K562 (cell line): ENCODE measurements at regions not wholly inside any gene's neighbourhood (a gene's known extent, or its start where the extent isn't known, plus 50 kb on each side); places are given as distances from the start of the nearest gene placed in this dataset.

Source experiments
- ATAC-seq: fragments of 200-7000 bp; cut with Tn5 transposase; 3 replicates; pipeline ENCODE4 v1.9.1; 2020; ENCODE audit warnings: moderate library complexity
- BruUV-seq: library from RNA; stranded (reverse); fragments of 400-500 nt; replicated peaks from 2 replicates; lab custom pipeline; 2021; lab: Mats Ljungman, UMichigan
- CTCF ChIA-PET: fragments of 300-600 bp; formaldehyde crosslinking; extraction: SDS; loops from one replicate; lab custom pipeline; 2021; ENCODE audit warnings: low intra/inter-chr PET ratio; lab: Yijun Ruan, JAX
- POLR2A ChIA-PET: fragments of 300-600, 350-650 bp; sonication (Branson Sonifier 250); formaldehyde crosslinking; extraction: SDS; loops from one replicate; lab custom pipeline; 2021; ENCODE audit warnings: antibody characterized with exemption, inconsistent platforms; lab: Yijun Ruan, JAX
- DNase-seq, 4 experiments: peaks; one replicate each; pipeline versions ENCODE4 v3.0.0 to v3.0.0-alpha.2; 2011 to 2018; ENCODE audit warnings: low spot score in 3 of 4, mixed read lengths in 3 of 4; ENCODE audit errors: extremely low read depth in 1 of 4
- FAIRE-seq: peaks from 2 replicates; lab custom pipeline; 2011; peaks lifted over from hg19 to GRCh38; lab: Jason Lieb, UNC
- H2AFZ ChIP-seq: 2 replicates; pipeline ENCODE4 v1.6.0; 2011; ENCODE audit warnings: low read depth, low read length, control low read depth, inconsistent platforms
- H3K27ac ChIP-seq: fragments of 200-600 bp; 3 replicates; pipeline ENCODE4 v1.8.0; 2011; ENCODE audit warnings: low read depth, mild to moderate bottlenecking, control low read depth, inconsistent platforms, low read length, moderate library complexity, mixed read lengths; ENCODE audit errors: extremely low read depth
- H3K27me3 ChIP-seq, 2 experiments: fragments of 300-600 bp in 1 of 2; 2 replicates in 1 of 2; 3 replicates in 1 of 2; pipeline versions ENCODE4 v1.6.0 to v1.8.0; 2011; ENCODE audit warnings: inconsistent platforms in 2 of 2, low read length in 2 of 2, mild to moderate bottlenecking in 1 of 2, mixed read lengths in 1 of 2, moderate library complexity in 1 of 2; ENCODE audit not compliant: control insufficient read depth in 2 of 2, insufficient read depth in 2 of 2
- H3K36me3 ChIP-seq: fragments of 300-600 bp; 3 replicates; pipeline ENCODE4 v1.8.0; 2011; ENCODE audit warnings: mild to moderate bottlenecking, low read length, inconsistent platforms; ENCODE audit not compliant: control insufficient read depth, insufficient read depth
- H3K4me1 ChIP-seq, 2 experiments: fragments of 200-600 bp in 1 of 2; replicated peaks in 1 of 2; 2 replicates in 1 of 2; 3 replicates in 1 of 2; pipeline versions ENCODE4 v1.5.1 to v1.8.0; 2011; ENCODE audit warnings: inconsistent platforms in 2 of 2, low read length in 2 of 2, mild to moderate bottlenecking in 1 of 2, mixed read lengths in 1 of 2, moderate library complexity in 1 of 2; ENCODE audit not compliant: control insufficient read depth in 2 of 2, insufficient read depth in 2 of 2
- H3K4me2 ChIP-seq: 2 replicates; pipeline ENCODE4 v1.6.1; 2011; ENCODE audit warnings: low read length, control low read depth, inconsistent platforms, mixed read lengths; ENCODE audit not compliant: insufficient read depth
- H3K4me3 ChIP-seq: fragments of 200-600 bp; sonication (generic), shearing (Covaris generic); 2 replicates; pipeline ENCODE4 v1.5.1; 2016; ENCODE audit warnings: control low read depth, inconsistent platforms
- H3K79me2 ChIP-seq: fragments of 200-600 bp; 3 replicates; pipeline ENCODE4 v1.8.0; 2011; ENCODE audit warnings: low read length, inconsistent platforms; ENCODE audit not compliant: control insufficient read depth, insufficient read depth
- H3K9ac ChIP-seq, 2 experiments: 2 replicates each; pipeline versions ENCODE4 v1.6.0 to v1.6.1; 2011; ENCODE audit warnings: low read depth in 2 of 2, low read length in 2 of 2, control low read depth in 1 of 2, inconsistent platforms in 1 of 2, mild to moderate bottlenecking in 1 of 2, mixed read lengths in 1 of 2; ENCODE audit not compliant: insufficient read depth in 1 of 2
- H3K9me1 ChIP-seq: one replicate; pipeline ENCODE4 v1.6.0; 2011; ENCODE audit warnings: inconsistent platforms, mild to moderate bottlenecking, low read length, moderate library complexity; ENCODE audit not compliant: control insufficient read depth, insufficient read depth
- H3K9me3 ChIP-seq: replicated peaks from 2 replicates; pipeline ENCODE4 v1.5.1; 2011; ENCODE audit warnings: low read depth, low read length, inconsistent platforms; ENCODE audit not compliant: control insufficient read depth, insufficient read depth
- H4K20me1 ChIP-seq: replicated peaks from 2 replicates; pipeline ENCODE4 v1.6.1; 2011; ENCODE audit warnings: low read length, inconsistent platforms, mixed read lengths; ENCODE audit not compliant: control insufficient read depth, insufficient read depth
- CEBPG ChIP-seq, 3 experiments: fragments of 200-800 bp in 1 of 3; sonication (Bioruptor generic) in 1 of 3; sonication (generic) in 1 of 3; formaldehyde crosslinking in 1 of 3; IDR thresholded peaks in 2 of 3; conservative IDR thresholded peaks in 1 of 3; 2 replicates each; pipeline versions ENCODE4 v1.6.1 to v1.8.0; 2016 to 2022; ENCODE audit warnings: missing compliant biosample characterization in 2 of 3, missing genetic modification characterization in 2 of 3, mild to moderate bottlenecking in 1 of 3, missing genetic modification reagents in 1 of 3
- CREB3L1 ChIP-seq: fragments of 450-650 bp; IDR thresholded peaks from 2 replicates; pipeline ENCODE4 v1.6.1; 2014; ENCODE audit warnings: low read depth, mild to moderate bottlenecking, moderate library complexity, borderline replicate concordance
- DMBX1 ChIP-seq: fragments of 250-450 bp; sonication (Bioruptor Pico); IDR thresholded peaks from 2 replicates; pipeline ENCODE4 v1.8.0; 2022; ENCODE audit warnings: inconsistent platforms, mild to moderate bottlenecking, moderate library complexity, borderline replicate concordance
- FOXJ2 ChIP-seq: fragments of 200-800 bp; sonication (Bioruptor generic); IDR thresholded peaks from 2 replicates; pipeline ENCODE4 v1.6.1; 2016; ENCODE audit warnings: missing genetic modification characterization, missing compliant biosample characterization
- HNRNPH1 ChIP-seq: fragments of 200-400 bp; formaldehyde crosslinking; optimal IDR thresholded peaks from 2 replicates; pipeline ENCODE3; 2017; ENCODE audit warnings: low read depth, mild to moderate bottlenecking, low read length, moderate library complexity
- MBD1 ChIP-seq: fragments of 250-450 bp; sonication (Bioruptor Pico); IDR thresholded peaks from 2 replicates; pipeline ENCODE4 v1.8.0; 2022; ENCODE audit warnings: inconsistent platforms
- NELFE ChIP-seq: IDR thresholded peaks from 2 replicates; pipeline ENCODE4 v1.6.1; 2011; ENCODE audit warnings: mild to moderate bottlenecking; ENCODE audit not compliant: insufficient read depth, insufficient read length
- RHOXF2B ChIP-seq: fragments of 250-450 bp; sonication (Bioruptor Pico); conservative IDR thresholded peaks from 2 replicates; pipeline ENCODE4 v1.5.1; 2021
- TAL1 ChIP-seq: fragments of 450-650 bp; IDR thresholded peaks from 2 replicates; pipeline ENCODE4 v1.6.1; 2016; ENCODE audit warnings: mild to moderate bottlenecking
- TGIF2 ChIP-seq: sonication (generic); formaldehyde crosslinking; IDR thresholded peaks from 2 replicates; pipeline ENCODE4 v1.8.1; 2022; ENCODE audit warnings: mild to moderate bottlenecking, missing genetic modification reagents, moderate library complexity
- ZNF124 ChIP-seq: sonication (generic); formaldehyde crosslinking; IDR thresholded peaks from 2 replicates; pipeline ENCODE4 v1.8.1; 2022; ENCODE audit warnings: missing genetic modification reagents
- ZNF212 ChIP-seq: fragments of 450-650 bp; formaldehyde crosslinking; IDR thresholded peaks from 2 replicates; pipeline ENCODE4 v1.4.0; 2020; ENCODE audit warnings: mild to moderate bottlenecking
- ZNF232 ChIP-seq: sonication (generic); formaldehyde crosslinking; IDR thresholded peaks from 2 replicates; pipeline ENCODE4 v1.8.0; 2022; ENCODE audit warnings: mild to moderate bottlenecking, missing genetic modification reagents
- ZNF668 ChIP-seq: fragments of 250-450 bp; sonication (Bioruptor Pico); IDR thresholded peaks from 2 replicates; pipeline ENCODE4 v1.8.0; 2022; ENCODE audit warnings: mild to moderate bottlenecking, inconsistent platforms
- ZNF699 ChIP-seq: fragments of 250-450 bp; sonication (Bioruptor Pico); IDR thresholded peaks from 2 replicates; pipeline ENCODE4 v1.8.0; 2021; ENCODE audit warnings: mild to moderate bottlenecking, moderate library complexity; ENCODE audit not compliant: insufficient replicate concordance
- WGBS: fragments of 100-300 bp; shearing (Covaris generic); methylation state at CpG from one replicate; pipeline ENCODE4 v1.1.6; 2016; ENCODE audit warnings: low coverage, mixed read lengths; ENCODE audit not compliant: insufficient coverage; ENCODE audit errors: missing lambda C conversion rate; 5-methylcytosine and 5-hydroxymethylcytosine counted together
- in situ Hi-C: fragments of 300-500 bp; cut with MboI; formaldehyde crosslinking; loops from 4 replicates; pipeline ENCODE4 v1.15.0; 2018; ENCODE audit warnings: inconsistent platforms, mixed read lengths
- intact Hi-C: fragments of 100-400 bp; cut with micrococcal nuclease; formaldehyde crosslinking; loops from 2 replicates; pipeline ENCODE4 v1.14.2; 2022

- Histone ChIP-seq H3K9ac (no peak overlapping the region), H3K79me2 (no peaks in the 10 kb centered on the region), H3K4me3 (no peak overlapping the region), H3K9me3 (no peaks in the 10 kb centered on the region), H3K4me1 (no peaks in the 10 kb centered on the region), H4K20me1 (no peaks in the 10 kb centered on the region), H3K36me3 (no peaks in the 10 kb centered on the region), H3K27me3 (no peaks in the 10 kb centered on the region), H3K27ac (no peak overlapping the region), H3K9me1 (no peaks in the 10 kb centered on the region), H2AFZ (no peak overlapping the region), H3K4me2 (no peak overlapping the region)
- intact Hi-C loops (no loop called here), in situ Hi-C loops (no loop called here)
- no TSS peak for BruUV-seq
- 4% methylated on average over 1 of the region's 1 CpG for WGBS
- no peak for TF ChIP-seq ZNF212 (CRISPR knock-in tag)
- no peak for TF ChIP-seq RHOXF2B (CRISPR knock-in tag)
- TF ChIP-seq ZNF124 (CRISPR knock-in tag) = no peak
- no peak for TF ChIP-seq CREB3L1
- no peak for TF ChIP-seq TAL1
- TF ChIP-seq ZNF699 (CRISPR knock-in tag) = no peak
- TF ChIP-seq FOXJ2 = no peak
- TF ChIP-seq HNRNPH1 = no peak
- TF ChIP-seq MBD1 = no peak
- TF ChIP-seq NELFE = no peak
- no peak for TF ChIP-seq ZNF232
- no peak for TF ChIP-seq TGIF2 (CRISPR knock-in tag)
- no peak for TF ChIP-seq DMBX1 (CRISPR knock-in tag)
- no peak for TF ChIP-seq ZNF668 (CRISPR knock-in tag)
- TF ChIP-seq CEBPG (CRISPR knock-in tag; IDR thresholded peaks at IDR 0.05) = no peak
- TF ChIP-seq CEBPG (tag; conservative IDR thresholded peaks at IDR 0.05 in 1 of 2, IDR thresholded peaks at IDR 0.05 in 1 of 2) = no peak
- ChIA-PET POLR2A (no interaction called here), CTCF (no interaction called here)
- FAIRE-seq (no peak), DNase-seq (no peak), ATAC-seq (no peak)
These were observed 683.4 kb downstream of the PTPRC start for GRCh38 chr1:199322278-199322677.
